ENCODE measurements at regions not wholly inside any gene's neighbourhood (a gene's known extent, or its start where the extent isn't known, plus 50 kb on each side); places are given as distances from the start of the nearest gene placed in this dataset.
"Not testable (repeated sequence)": the region's sequence is repeated elsewhere in the genome, so short reads cannot be mapped to it uniquely, and the experiment has no call there.

- no peak for DNase-seq
These were observed 153.2 kb upstream of the THBS2 start for GRCh38 chr6:169406804-169407203.

DNA sequence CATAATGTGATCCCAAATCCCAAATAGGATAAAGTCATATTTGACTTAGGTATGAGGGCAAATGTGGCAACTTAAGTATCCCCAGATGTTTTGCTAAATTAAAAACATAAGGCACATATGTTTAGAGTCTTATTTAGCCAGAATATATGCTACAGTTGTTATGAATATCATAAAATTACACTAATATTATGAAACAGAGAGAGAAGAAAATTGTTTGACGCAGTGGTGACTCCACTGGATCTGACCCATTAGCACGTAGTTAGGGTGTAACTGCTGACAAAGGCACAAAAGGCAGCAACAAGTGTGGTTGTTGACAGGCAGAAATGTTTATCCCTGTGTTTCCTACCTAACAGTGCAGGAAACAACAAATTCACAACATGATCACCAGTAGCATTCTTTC, 152.4 kb upstream of the THBS2 start:
- DNase-seq = no peak

DNA sequence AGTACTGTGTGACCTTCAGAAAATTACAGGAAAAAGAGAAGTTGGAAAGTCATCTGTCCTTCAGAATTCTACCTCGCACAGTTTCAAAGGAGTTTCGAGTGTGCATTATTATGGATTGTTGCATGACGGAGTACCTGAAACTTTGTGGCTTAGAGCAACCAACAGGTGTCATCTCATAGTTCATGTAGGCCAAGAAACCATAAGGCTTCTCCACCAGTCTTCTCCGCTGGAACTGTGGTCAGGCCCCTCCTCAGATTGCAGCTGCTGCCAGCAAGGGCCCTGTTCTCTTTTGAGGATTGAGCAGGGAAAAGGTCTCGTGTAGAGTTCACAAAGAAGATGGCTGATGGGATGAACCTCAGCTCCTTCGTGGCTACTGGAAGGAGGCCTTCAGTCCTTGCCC, 151.2 kb upstream of the THBS2 start:
- DNase-seq = no peak

DNA sequence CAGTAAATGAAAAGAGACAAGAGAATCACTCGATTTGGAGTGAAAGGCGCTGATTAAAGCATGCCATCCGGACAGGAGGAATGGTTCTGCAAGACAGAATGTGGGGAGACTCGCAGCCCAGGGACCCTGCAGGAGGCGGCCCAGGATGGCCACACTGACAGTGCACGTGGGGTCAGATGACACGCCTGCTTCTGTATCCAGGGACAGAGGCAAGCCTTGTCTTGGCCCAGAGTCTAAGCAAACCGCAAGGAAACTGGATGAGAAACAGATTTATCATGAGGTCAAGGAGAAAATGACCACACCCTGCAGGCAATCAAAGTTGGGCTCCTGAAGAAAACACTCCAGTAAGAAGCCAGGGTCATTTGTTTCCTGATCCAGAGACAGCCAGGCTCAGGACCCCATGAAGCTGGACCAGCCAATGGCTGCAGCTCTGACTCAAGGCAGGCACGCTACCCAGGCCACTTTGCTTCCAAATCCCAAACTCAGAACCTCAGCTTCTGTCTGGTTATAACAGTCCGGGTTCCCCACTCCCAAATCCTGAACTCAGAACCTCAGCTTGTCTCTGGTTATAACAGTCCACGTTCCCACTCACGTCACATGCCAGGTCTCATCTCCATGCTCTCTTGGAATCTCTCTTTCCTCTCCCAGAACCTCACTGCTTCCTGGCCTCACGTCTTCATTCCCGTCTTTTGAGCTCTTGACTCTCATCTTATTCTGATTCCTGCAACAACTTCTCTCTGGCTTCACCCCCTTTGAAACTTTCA, 144.9 kb upstream of the THBS2 start:
- no peak for DNase-seq

GRCh38 chr6:169397684-169398083, 144.0 kb upstream of the THBS2 start:
- DNase-seq = no peak

DNA sequence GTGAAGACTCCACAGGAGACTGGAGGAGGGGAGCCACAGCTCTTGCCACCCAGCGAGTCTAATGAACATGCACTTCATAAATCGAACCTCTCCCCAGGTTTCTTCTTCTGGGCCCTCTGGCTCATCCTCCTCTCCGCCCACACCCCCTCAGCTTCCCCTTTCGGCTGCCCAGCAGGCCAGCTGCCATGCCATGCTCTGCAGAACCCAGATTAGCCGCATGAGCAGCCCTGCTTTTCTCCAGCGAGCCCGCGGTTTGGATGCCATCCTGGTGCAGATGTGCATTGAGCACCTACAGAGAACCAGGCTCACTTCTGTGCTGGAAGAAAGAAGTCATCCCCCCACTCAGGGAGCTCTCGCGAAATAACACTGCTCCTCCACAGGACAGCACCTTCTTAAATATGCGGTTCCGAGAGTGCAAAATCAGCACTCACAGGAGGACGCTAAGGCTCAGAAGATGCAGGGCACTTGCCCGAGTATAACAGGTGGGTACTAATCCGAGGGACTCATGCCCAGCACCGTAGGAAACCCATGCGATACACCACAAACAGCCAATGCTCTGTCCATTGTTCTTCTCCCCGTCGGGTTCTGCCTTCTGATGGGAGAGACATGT, 143.0 kb upstream of the THBS2 start:
- no peak for DNase-seq

- DNase-seq = not testable (repeated sequence)
These were observed 142.4 kb upstream of the THBS2 start for GRCh38 chr6:169396009-169396539.

DNA sequence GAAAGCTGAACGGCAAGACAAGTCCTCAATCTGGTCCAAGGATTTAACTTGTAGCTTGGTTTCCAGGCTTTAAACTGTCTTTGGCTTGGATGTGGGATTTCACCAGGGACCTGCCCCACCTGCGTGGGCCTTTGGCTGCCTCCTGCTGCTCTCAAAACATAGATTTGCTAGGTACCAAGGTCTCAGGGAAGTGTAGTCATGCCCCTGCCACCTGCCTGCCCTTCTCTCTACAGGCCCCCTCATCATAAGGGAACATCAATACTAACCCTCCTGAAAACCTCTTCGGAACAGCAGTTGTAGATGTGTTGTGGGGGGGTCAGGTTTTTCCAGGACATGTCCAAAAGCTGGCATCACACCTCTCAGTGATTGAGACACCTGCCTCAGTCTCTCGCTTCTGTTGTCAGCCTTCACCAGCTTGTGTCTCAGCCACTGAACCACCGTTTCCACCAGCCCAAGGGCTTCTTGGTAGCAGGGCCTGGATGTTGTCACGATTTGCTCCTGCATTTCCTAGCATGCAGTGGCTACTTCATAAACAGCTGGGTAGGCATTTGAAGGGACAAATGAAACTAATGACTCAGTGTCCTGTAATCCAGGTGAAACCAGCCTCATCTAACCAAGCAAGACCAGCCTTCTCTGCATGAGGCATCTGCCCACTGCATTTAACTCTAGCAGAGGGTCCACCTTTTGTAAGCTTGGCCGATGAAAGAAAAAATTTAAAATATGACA, 141.6 kb upstream of the THBS2 start:
- no peak for DNase-seq

DNA sequence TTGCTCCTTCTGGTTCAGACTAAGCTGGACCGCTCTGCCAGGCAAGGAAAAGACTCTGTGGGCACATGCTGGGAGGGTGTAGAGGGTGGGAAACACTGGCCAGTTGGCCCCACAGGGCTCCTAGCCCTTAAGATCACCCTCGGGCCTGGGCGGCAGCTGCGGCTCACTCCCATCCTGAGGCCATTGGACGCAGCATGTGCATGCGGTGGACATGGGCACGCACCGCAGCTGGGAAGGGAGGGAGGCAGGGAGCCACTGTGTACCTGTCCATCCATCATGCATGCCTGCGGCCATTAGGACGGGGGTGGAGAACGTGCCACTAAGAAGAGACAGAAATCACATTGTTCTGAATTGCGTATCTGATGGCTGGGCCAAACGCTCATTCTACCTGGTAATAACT, 140.1 kb upstream of the THBS2 start:
- DNase-seq = no peak

GRCh38 chr6:169391473-169392071, 137.9 kb upstream of the THBS2 start:
- no peak for DNase-seq

DNA sequence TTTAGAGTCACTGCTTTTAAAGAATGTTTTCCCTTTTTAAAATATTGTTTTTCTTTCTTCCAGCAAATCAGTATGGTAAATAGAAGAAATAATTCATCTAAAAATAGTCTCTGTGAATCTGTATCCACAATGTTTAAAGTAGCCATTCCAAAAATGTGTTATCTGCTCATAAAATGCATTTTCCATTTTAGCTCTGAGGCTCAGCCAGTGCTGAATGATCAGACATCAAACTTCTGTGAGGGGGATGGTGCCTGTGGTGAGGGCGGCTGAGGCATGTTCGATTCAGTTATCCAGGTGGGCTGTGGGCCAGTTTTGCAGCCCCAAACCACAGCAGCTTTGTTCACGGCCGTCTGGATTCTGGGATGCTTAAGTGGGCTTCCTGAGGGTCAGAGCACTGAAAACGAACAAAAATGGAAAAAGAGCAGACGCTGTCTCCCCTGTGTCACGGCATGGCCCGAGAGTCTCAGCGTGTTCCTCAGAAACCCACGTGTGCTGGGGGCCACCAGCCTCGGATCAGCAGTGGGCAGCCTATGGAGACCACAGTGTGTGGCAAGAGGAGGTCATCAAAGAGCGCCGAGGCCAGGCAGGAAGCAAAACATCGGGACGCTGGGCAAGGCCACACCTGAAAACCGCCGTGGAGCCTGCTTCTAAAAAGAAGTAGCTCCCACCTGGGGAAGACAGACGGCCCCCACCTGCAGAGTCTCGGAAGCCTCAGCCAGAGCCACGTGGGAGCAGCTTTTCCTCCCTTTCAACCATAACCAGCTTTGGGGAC, 134.9 kb upstream of the THBS2 start:
- DNase-seq = no peak

DNA sequence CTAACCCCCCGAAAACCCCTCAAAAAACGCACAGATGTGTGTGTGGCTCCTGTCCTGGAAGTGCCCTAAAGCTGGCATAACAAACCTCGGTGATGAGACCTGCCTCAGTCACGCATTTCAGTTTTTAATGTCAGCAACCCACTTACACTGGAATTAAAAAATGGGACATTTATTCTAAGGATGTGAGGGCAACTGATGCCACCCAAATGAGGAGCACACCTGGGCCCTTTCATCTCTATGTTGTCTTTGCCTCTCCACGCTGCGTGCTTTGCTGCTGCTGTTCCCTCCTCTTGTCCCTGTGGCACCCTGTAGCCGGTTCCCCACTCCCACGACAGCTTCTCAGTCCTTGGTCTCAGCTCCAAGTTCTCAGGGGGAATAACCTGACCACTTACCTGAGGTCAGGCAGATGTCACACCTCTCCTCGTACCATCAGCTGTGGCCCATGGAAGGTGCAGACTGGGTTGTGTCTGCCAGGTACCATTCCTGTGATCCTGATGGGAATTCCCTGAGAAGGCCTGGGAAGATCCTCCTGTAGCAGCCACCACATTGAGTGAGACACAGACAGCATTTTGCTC, 134.2 kb upstream of the THBS2 start:
- no peak for DNase-seq

DNA sequence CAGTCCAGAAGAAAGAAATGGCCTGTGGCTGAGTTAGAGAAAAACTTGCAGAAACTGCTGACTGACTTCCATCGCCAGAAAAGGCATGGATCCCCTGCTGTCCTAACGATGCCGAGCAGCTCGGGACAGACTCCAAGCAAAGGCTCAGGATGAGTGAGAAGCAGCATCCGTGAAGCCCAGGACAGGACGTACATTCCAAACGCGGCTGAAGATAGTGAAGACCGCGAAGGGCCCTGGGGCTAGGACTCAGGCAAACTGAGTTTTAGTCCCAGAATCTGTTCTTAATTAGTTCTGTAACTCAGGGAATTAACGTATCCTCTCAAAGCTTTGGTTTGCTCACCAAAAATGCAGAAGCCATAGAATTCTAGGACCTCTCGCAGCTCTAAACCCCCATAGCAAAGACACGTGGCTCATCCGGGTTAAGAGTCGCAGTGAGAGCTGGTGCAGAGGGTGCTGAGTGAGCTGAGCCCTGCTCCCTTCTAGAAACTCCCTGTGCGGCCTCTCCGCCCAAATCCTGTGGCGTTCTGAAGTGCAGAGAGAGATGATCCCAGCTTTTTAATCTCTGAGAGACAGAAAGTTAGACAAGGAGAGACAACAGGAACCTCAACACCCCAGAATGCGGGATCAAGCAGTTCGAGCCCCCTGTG, 132.9 kb upstream of the THBS2 start:
- DNase-seq = no peak

DNA sequence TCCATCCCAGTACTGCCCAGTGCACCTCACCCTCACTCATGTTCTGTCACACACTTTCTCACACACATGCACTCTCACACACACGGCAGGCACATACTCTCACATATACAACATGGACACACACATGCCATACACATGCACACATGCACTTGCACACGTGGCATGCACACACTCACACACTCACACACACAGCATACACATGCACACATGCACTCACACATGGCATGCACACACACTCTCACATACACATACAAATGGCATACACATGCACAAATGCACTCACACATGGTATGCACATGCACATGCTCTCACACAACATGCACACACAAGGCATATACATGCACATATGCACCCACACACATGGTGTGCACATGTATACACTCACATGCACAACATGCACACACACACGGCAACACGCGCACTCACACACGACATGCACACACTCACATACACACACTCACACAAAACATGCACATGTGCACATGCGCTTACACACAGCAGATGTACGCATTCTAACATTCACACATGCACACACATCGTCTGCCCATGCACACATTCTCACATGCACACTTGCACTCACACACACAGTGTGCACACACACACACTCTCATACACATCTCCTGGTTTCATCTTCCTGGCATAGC, 131.7 kb upstream of the THBS2 start:
- DNase-seq = no peak

DNA sequence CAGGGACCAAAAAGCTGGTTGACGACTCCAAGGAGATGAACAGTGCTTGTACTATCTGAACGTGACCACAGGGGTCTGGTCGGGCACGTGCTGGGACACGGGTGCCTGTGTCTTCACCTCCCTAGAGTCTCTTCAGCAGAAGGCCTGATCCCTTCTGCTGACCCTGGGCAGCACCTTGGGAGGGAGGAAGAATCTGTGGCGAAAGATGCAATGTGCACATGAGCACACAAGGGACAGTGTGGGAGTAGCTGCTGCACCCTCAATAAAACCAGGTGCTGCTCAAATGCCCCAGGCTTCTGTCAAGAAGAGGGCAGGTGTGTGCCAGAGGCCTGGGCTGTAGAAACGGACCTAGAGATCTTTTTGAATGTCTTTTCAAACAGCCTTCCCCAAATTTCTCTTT, 130.6 kb upstream of the THBS2 start:
- no peak for DNase-seq

DNA sequence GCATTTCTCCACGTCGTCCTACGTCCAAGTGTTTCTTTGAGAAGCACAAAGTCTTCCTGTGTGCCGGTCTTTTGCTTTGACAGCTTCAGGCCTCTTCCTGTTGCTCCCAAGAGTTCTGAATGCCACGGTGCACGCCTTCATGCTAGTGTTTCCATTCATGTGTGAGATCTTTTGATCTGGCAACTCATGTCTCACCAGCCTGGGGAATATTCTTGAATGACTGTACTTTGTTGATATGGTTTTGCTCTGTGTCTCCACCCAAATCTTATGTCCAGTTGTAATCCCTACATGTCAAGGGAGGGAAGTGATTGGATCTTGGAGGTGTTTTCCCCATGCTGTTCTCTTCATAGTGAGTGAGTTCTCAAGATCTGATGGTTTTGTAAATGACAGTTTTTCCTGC, 129.6 kb upstream of the THBS2 start:
- DNase-seq = no peak

DNA sequence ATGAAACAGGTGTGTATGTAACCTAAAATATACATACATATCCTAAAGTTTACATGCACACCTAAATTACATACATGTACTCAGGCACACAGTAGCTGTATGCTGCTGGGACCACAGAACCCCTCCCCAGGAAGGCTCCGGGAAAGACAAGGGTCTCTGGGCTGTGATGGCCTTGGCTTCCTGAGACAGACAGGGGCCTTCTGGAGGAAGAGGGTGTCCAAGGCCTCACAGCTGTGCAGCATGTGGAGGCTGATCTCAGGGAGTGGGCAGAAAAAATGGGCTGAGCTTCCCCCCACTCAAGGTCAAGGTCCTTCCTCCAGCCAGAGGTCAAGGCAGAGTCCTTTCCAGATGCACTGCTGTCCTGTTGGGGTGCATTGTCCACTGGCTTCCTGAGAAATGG, 129.1 kb upstream of the THBS2 start:
- DNase-seq = no peak

- DNase-seq = no peak
These were observed 128.3 kb upstream of the THBS2 start for GRCh38 chr6:169381988-169382387.

DNA sequence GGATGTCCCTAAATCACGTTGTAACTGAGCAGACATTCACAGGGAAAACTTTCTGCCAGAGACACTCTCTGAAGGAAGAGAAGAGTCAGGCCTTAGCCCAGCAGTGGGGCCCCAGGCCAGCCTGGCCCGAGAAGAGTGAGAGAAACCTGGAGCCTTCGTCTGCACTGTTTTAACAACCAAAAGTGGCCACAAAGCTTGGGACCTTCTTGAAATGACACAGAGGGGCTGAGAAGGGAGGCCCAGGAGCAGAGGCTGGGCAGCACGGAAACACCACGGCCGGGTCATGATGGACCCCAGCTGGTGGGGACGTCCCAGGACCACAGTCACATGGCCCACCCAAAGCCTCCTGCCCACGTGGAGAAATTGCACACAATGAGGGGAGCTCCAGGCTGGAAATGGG, 126.8 kb upstream of the THBS2 start:
- DNase-seq = no peak

GRCh38 chr6:169379495-169380070, 125.9 kb upstream of the THBS2 start:
- DNase-seq = no peak

Data from suppressor macrophage treated with lipopolysaccharide for 4 hours (primary cell).